AG09309 (cell line): ENCODE measurements at regions not wholly inside any gene's neighbourhood (a gene's known extent, or its start where the extent isn't known, plus 50 kb on each side); places are given as distances from the start of the nearest gene placed in this dataset.

Experiments
- DNase-seq: peaks from one replicate; pipeline ENCODE4 v3.0.0-alpha.2; 2010; ENCODE audit warnings: low read depth
- H3K4me3 ChIP-seq: 2 replicates; pipeline ENCODE4 v1.5.1; 2011; ENCODE audit warnings: mild to moderate bottlenecking, low read depth, low read length, moderate library complexity; ENCODE audit not compliant: control insufficient read depth
- TF ChIP-seq, protein P1 (sequence below): IDR thresholded peaks from 2 replicates; pipeline ENCODE4 v1.5.1; 2011; ENCODE audit warnings: mild to moderate bottlenecking, low read depth, low read length, inconsistent platforms; ENCODE audit not compliant: insufficient read depth, control insufficient read depth; ENCODE audit errors: missing control alignments

DNA sequence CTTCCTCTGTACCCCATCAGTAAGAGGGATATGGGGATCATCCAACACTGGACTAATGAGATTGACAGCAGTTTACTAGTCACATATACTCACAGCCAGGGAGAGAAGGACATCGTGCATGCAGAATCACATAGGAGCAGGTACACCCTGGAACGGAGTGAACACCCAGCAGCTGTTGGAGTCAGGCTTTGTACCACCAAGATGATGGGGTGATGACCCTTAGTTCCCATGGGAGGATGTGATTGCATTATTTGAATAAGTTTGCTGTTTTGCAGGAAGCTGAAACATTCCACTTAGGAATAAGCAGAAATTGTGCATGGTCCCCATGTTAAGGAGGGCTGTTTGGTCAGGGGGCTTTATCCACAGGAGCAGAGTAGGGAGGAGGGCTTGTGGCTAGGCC, 482.7 kb upstream of the PDZRN3 start:
- no peak for DNase-seq
- TF ChIP-seq, protein P1, sequence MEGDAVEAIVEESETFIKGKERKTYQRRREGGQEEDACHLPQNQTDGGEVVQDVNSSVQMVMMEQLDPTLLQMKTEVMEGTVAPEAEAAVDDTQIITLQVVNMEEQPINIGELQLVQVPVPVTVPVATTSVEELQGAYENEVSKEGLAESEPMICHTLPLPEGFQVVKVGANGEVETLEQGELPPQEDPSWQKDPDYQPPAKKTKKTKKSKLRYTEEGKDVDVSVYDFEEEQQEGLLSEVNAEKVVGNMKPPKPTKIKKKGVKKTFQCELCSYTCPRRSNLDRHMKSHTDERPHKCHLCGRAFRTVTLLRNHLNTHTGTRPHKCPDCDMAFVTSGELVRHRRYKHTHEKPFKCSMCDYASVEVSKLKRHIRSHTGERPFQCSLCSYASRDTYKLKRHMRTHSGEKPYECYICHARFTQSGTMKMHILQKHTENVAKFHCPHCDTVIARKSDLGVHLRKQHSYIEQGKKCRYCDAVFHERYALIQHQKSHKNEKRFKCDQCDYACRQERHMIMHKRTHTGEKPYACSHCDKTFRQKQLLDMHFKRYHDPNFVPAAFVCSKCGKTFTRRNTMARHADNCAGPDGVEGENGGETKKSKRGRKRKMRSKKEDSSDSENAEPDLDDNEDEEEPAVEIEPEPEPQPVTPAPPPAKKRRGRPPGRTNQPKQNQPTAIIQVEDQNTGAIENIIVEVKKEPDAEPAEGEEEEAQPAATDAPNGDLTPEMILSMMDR, result no peak
- H3K4me3 ChIP-seq, result no peak overlapping the region

DNA sequence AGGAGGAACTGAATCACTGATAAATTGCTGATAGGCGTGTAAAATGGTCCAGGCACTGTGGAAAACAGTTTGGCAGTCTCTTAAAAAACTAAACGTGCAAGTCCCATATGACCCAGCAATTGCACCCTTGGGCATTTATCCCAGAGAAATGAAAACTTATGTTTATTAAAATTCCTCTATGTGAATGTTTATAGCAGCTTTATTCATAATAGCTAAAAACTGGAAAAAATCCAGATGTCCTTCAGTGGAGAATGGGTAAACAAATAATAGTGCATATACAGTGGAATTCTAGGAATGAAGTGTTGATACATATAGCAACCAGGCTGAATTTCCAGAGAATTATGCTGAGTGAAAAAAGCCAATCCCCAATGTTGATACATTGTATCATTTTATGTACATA, 482.2 kb upstream of the PDZRN3 start:
- TF ChIP-seq, protein P1, result no peak
- no peak for DNase-seq
- no peak overlapping the region for H3K4me3 ChIP-seq

DNA sequence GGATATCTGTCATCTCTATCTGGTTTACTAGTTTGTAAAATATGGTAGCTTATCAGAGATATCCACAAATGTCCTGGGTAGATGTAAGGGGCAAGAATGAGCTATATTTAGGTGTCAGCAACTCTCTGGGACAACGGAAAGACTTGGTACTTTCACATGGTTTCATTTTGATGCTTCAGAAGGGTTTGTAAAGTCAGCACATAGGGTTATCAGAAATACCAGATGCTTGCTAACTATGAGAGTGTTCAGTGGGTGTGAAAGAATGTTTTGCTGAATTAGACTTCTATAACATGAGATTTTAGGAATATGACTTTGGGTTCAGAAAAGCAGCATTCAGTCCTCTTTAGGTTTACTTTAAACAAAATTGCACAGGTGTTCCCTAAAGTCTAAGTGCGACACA, 466.5 kb upstream of the PDZRN3 start:
- no peak for DNase-seq
- TF ChIP-seq, protein P1, result no peak

DNA sequence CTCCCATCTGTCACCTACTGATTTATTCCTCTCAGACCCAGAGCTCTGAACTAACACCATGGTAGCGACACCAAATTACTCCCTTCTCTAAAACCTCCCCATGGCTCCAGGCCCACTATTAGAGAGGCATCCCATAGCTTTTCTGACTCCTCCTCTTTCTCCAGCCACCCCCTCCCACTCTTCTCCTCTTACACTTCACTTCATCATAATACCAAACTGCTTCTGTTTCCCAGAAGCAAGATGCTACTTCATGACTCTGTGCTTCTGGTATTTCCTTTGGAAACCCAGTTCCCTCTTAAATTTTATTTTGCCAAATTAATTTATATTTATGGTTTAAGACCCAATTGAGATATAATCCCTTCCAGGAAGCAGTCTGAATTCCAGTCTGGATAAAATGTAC, 465.1 kb upstream of the PDZRN3 start:
- H3K4me3 ChIP-seq, result no peak overlapping the region
- TF ChIP-seq, protein P1, result no peak
- no peak for DNase-seq

More for the DNA sequence above, 466.5 kb upstream of the PDZRN3 start:
- no peak overlapping the region for H3K4me3 ChIP-seq

DNA sequence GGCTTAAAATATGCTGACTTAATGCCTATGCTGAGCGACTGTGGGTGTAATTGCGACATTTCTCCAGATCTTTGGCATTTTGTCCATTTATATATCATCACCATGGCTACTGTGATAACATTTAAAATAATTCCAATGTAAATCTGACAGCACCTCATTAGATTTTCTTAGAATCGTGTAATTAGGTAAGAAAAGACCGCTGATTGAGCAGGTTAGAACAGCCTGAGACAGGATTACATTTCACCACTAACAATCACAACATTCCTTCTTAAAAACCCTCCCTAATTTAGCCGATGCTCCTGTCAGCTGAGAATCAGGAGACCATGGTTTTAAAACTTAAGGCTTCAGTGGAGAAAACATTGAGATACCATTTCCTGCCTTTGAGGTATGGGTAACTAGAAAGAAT, 455.3 kb upstream of the PDZRN3 start:
- no peak overlapping the region for H3K4me3 ChIP-seq
- TF ChIP-seq, protein P1, result no peak
- DNase-seq, result no peak

DNA sequence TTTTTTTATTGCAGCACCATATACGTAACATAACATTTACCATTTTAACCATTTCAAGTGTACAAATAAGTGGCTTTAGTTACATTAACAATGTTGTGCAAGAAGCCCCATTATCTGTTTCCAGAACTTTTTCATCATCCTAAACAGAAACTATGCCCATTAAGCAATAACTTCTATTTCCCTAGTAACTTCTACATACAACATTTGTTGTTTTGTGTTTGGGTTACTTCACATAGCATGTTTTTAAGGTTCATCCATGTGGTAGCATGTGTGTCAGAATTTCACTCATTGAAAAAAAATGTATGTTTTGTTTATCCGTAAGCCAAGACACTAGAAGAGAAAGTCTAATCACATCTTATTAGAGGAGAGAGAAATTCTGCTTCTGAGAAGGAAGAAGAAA, 450.5 kb upstream of the PDZRN3 start:
- TF ChIP-seq, protein P1, result no peak
- H3K4me3 ChIP-seq, result no peak overlapping the region
- no peak for DNase-seq

DNA sequence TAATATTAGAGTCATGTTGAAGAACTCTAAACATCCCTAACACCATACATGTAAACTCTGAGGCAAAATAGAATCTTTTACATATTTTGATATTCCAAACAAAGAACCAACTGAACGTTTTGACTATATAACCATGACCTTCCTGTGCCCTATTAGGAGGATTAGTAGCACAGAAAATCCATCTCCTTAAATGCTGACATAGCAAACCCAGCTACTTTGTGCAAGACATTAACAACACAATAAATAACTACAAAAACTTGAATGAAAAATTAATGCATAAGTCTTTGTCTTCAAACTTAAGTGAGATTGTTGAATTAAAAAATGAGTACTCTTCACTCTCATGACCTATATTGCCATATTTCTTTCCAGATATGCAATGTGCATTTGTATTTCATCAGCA, 450.0 kb upstream of the PDZRN3 start:
- no peak for DNase-seq
- no peak overlapping the region for H3K4me3 ChIP-seq
- TF ChIP-seq, protein P1, result no peak
